ENCODE measurements at regions not wholly inside any gene's neighbourhood (a gene's known extent, or its start where the extent isn't known, plus 50 kb on each side); places are given as distances from the start of the nearest gene placed in this dataset.

DNA sequence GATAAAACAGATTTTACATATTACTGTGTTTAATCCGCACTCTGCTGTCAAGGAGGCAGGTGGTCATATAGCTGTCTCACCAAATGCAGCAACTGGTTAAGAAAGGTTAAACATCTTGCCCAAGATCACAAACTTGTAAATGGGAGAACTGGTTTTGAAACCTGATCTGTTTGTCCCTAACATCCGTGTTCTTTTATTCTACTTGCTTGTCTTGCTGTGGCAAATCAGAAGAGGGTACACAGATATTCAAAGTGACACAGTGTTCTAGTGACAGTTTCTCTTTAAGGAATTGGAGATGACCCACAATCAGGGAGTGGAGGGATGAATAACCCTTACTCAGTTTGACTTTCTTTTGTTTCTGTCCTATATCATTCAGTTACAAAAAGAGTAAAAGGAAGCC lies 83.0 kb upstream of the SGK1 start:
- TF ChIP-seq, protein P1, sequence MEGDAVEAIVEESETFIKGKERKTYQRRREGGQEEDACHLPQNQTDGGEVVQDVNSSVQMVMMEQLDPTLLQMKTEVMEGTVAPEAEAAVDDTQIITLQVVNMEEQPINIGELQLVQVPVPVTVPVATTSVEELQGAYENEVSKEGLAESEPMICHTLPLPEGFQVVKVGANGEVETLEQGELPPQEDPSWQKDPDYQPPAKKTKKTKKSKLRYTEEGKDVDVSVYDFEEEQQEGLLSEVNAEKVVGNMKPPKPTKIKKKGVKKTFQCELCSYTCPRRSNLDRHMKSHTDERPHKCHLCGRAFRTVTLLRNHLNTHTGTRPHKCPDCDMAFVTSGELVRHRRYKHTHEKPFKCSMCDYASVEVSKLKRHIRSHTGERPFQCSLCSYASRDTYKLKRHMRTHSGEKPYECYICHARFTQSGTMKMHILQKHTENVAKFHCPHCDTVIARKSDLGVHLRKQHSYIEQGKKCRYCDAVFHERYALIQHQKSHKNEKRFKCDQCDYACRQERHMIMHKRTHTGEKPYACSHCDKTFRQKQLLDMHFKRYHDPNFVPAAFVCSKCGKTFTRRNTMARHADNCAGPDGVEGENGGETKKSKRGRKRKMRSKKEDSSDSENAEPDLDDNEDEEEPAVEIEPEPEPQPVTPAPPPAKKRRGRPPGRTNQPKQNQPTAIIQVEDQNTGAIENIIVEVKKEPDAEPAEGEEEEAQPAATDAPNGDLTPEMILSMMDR (IDR thresholded peaks at IDR 0.05; ENCODE audit: control extremely low read depth, extremely low read depth, low read depth, missing control alignments), result no peak
- no peak for DNase-seq (ENCODE audit: extremely low spot score)
- POLR2A ChIA-PET, result no interaction called here
- CTCF ChIA-PET, result no interaction called here

GRCh38 chr6:134398453-134398852 lies 80.5 kb upstream of the SGK1 start:
- no peak for DNase-seq (ENCODE audit: extremely low spot score)
- POLR2A ChIA-PET, result no interaction called here
- CTCF ChIA-PET, result no interaction called here

DNA sequence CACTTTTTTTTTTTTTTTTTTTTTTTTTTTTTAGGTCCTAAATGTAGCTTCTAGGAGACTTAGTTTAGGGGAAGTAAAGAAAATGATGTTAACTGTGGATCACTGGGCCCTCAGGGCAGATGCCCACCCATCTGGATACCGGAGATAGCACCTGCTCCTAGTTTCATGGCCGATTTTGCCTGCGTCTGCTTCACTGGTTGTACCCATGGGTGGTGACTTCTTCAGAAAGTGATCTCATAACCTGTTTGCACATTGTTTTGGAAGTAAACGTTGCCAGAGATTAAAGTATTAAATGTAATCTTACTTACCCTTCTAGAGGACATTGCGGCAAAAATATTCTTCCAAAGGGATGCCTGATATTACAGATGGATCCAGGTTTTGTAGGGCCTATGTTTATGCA lies 79.8 kb upstream of the SGK1 start:
- ChIA-PET POLR2A (no interaction called here), CTCF (interaction anchor here (0.8 to 1.0 kb wide), 3 partner anchors 12 to 47 kb away, joined by 3 to 5 read pairs (median 4); no protein-coding TSS in a partner anchor)
- TF ChIP-seq, protein P1 (IDR thresholded peaks at IDR 0.05; ENCODE audit: control extremely low read depth, extremely low read depth, low read depth, missing control alignments), result no peak
- no peak for DNase-seq (ENCODE audit: extremely low spot score)

More at GRCh38 chr6:134398453-134398852, 80.5 kb upstream of the SGK1 start:
- TF ChIP-seq, protein P1 (IDR thresholded peaks at IDR 0.05; ENCODE audit: control extremely low read depth, extremely low read depth, low read depth, missing control alignments), result no peak

GRCh38 chr6:134394905-134395304 lies 77.0 kb upstream of the SGK1 start:
- ChIA-PET POLR2A (no interaction called here), CTCF (interaction anchor here (1.0 kb wide), 1 partner anchor 17 kb away, joined by 3 read pairs; no protein-coding TSS in a partner anchor)
- TF ChIP-seq, protein P1 (IDR thresholded peaks at IDR 0.05; ENCODE audit: control extremely low read depth, extremely low read depth, low read depth, missing control alignments), result no peak
- no peak for DNase-seq (ENCODE audit: extremely low spot score)

- ChIA-PET CTCF (no interaction called here), POLR2A (no interaction called here)
- no peak for DNase-seq (ENCODE audit: extremely low spot score)
- TF ChIP-seq, protein P1 (IDR thresholded peaks at IDR 0.05; ENCODE audit: control extremely low read depth, extremely low read depth, low read depth, missing control alignments), result no peak
Observed at GRCh38 chr6:134394208-134394607, 76.3 kb upstream of the SGK1 start.

- CTCF ChIA-PET, result no interaction called here
- no peak for DNase-seq (ENCODE audit: extremely low spot score)
- POLR2A ChIA-PET, result no interaction called here
- TF ChIP-seq, protein P1 (IDR thresholded peaks at IDR 0.05; ENCODE audit: control extremely low read depth, extremely low read depth, low read depth, missing control alignments), result no peak
Observed at GRCh38 chr6:134391205-134391604, 73.3 kb upstream of the SGK1 start.

DNA sequence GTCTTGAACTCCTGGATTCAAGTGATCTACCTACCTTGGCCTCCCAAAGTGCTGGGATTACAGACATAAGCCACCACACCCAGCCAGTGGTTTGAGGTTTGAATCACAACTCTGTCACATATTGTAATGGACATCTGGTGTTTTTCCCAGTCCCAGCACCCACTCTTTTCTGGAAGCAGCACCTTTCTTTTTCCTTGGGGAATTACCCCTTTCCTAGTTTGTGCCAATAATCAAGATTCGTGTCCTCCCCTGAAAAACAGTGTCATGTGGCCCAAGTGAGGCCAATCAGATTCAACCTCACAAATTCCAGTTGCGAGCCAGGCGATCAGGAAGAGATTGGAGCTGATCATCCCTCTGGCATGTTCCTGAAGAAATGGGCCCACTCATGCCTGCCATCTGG lies 71.7 kb upstream of the SGK1 start:
- no peak for DNase-seq (ENCODE audit: extremely low spot score)
- TF ChIP-seq, protein P1 (IDR thresholded peaks at IDR 0.05; ENCODE audit: control extremely low read depth, extremely low read depth, low read depth, missing control alignments), result no peak
- CTCF ChIA-PET, result interaction anchor here (0.8 kb wide), 1 partner anchor 65 kb away, joined by 3 read pairs; no protein-coding TSS in a partner anchor
- POLR2A ChIA-PET, result no interaction called here
